NCI-H460 (cell line): ENCODE measurements at regions not wholly inside any gene's neighbourhood (a gene's known extent, or its start where the extent isn't known, plus 50 kb on each side); places are given as distances from the start of the nearest gene placed in this dataset.

Experiments used
- DNase-seq: peaks from one replicate; pipeline ENCODE4 v3.0.0-alpha.2; 2016; ENCODE audit warnings: low read depth; ENCODE audit errors: extremely low read depth

DNA sequence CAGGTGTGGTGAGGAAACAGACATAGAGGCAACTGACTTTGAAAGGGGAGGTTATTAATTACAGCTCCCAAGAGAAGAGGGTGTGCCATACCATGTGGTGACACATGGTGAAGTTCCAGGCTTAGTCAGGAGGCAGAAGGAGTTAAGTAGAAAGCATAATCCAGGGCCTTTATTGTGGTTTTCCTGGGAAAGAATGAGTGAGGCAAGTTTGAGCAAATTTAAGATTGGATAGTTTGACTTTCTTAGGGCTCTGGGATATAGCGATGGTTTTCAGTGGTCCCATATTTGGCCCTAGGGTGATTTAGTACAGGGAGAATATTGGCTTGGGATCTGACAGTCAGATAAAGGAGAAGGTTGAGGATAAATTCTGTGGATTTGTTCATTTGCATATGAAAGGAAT is 495.9 kb upstream of the FSTL5 start:
- DNase-seq = no peak

DNA sequence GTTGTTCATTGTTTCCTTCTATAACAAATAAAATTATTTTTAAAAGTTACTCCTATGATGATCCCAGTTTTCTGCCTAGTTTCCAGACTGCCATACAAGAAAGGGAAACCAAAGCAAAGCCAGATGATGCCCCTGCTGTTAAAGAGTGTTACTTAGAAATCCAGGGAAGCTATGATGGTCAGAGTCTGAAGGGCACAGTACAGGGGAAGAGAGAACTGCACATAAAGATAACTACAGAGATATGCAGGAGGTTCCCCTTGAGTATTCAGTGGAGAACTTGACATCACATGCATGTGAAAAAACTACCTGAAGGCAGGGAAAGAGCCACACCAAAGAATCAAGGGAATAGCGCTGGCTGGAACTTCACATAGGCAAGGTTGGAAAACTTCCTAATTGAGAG is 494.2 kb upstream of the FSTL5 start:
- DNase-seq = no peak

DNA sequence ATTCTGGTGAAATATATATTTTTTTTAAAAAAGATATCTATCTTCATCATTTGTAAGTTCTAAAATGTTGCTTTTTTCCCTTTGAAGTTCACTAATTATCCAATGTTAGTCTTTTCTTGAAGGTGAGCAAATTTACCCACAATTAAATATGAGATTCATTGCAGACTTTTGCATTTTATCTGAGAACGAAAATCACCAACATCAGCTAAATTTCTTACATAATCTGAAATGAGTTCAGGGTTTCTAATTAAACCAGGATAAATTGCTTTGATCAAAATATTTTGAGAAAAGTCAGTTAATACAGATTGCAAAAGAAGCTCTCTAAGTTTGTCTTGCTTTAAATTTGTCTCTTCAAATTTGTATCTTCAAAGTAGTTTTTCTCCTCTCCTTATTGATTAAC is 486.4 kb upstream of the FSTL5 start:
- DNase-seq = no peak

DNA sequence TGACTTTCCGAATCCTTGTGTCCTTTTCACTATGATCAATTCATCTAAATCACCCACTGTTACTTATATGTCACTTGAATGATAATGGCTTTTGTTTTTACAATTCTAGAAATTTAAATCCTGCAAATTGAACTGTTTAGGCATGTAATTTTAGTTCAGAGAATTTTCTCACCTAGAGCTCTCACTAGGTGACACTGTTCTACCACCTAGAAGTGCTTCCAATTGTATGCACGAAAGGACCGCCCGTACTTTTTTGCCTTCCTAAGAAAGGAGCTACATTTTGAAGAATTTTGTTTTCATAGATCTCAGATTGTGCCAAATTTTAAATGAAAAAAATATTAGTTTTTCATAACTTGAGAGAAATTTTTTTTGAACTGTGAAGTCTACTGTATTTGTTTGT is 481.6 kb upstream of the FSTL5 start:
- DNase-seq = no peak

DNA sequence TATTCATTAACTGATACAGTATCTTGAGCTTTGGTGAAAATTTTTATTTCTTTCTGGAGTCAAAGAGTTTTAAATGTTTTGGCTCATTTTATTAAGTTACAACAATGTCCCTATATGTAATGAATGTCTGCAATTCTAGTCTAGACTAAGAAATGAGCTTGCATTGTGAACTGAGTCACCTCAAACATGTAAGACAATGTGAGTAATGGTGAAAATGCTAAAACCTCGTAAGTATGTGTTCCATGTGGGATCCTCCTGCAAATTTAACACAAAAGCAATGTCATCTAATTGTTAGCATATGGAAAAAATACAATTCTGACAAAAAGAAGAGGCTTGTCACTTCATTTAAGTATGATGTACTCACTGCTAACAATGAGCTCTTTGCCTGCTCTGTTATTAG is 480.5 kb upstream of the FSTL5 start:
- DNase-seq = no peak

DNA sequence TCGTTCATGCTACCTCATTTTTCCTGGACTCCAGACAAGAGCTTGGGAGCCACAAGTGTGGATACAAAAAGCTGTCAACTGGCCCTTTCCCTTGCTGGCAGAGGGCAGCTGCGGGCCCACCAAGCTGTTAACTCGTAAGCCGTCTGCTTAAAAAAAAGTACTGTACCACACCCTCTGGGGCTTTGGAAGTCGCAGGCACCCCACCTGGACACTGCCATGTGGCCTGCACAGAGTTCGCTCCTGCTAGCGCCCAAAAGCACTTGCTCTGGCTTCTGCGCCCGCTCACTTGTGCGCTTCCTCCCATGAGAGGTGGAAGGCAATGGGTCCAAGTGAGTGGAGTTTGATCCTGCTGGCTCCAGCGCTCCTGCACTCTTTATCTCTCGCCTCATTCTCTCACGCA is 476.4 kb upstream of the FSTL5 start:
- no peak for DNase-seq

DNA sequence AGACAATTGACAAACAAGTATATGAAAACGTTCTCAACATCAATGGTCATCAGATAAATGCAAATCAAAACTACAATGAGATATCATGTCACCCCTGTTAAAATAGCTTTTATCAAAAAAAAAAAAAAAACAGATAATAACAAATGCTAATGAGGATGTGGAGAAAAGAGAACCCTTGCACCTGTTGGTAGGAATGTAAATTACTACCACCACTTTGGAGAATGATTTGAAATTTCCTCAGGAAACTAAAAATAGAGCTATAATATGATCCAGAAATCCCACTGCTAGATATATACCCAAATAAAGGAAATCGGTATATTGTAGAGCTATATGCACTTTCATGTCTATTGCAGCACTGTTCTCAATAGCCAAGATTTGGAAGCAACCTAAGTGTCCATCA is 470.6 kb upstream of the FSTL5 start:
- no peak for DNase-seq

DNA sequence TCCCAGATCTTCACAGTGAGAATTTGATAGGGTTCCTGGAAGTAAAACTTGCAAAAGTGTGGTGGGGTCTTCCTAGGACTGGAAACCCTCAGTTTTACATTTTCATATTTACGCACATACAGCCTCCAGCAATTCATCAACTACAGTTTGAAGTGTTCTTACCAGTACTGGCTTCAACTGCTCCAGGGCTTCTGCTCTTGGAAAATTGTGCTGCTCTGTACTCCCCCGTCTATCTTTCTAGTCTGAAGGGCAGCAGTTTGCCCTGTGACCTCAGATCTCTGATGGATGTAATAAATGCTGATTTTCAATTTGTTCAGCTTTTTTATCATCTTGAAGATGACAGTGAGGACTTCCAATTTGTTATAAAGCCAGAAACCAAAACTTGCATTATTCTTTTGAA is 458.9 kb upstream of the FSTL5 start:
- no peak for DNase-seq

DNA sequence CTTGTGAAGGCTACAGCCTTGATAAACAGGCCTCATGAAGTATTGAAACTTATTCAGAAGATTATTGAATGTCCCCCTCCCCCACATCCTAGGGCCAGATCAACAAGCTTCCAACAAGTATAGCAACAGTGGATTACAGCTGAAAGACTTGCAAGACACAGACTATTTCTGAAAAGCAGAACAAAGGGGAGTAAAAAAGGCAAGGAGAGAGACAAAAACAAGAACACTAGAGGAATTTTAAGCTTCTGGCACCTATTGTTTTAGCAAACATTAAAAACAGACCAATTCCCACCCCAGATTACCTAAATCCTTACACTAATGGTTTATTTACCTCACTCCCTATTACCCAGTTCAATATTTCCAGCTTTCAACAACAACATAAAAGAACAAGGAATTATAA is 446.3 kb upstream of the FSTL5 start:
- no peak for DNase-seq

DNA sequence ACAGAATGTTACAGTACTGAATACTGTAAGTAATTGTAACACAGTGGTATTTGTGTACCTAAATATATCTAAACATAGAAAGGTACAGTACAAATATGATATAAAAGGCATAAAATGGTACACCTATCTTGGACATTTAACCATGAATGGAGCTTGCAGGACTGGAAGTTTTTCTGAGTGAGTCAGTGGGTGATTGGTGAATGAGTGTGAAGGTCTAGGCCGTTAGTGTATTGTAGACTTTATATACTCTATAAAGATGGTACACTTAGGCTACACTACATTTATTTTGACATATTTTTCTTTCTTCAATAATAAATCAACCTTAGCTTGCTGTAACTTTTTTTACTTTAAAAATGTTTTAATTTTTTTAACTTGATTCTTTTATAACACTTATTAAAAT is 422.5 kb upstream of the FSTL5 start:
- DNase-seq = no peak

DNA sequence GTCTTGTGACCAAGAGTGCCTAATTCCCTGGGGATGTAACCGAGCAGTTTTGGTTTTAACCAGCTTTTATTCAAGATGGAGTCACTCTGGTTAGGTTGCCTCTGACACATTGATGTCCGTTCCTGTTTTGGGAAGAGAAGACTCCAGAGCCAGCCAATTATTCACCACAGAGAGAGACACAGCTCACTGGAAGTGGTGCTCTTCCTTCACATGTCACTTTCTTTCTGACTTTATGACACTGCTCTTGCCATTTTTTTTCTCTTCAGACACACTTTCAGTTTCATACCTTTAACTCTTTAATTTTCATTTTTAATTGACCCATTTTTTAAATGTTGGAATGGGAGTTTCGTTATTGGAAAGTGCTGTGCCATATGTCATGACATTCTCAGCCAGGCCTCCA is 418.4 kb upstream of the FSTL5 start:
- DNase-seq = no peak

DNA sequence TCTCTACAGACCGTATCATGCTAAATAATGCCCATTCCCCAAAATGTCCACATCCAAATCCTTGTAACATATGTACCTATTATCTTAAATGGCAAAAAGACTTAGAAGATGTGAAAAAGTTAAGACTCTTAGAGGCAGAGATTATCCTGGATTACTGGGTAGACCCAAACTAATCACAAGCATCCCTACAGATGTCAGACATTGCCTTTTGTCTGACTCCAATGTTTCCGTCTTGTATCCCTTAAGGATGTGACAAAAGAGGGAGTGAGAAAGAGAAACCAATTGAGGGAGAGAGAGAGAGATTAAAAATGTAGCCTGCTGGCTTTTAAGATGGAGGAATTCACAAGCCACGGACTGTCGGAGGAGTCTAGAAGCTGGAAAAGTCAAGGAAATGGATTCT is 401.9 kb upstream of the FSTL5 start:
- DNase-seq = no peak

DNA sequence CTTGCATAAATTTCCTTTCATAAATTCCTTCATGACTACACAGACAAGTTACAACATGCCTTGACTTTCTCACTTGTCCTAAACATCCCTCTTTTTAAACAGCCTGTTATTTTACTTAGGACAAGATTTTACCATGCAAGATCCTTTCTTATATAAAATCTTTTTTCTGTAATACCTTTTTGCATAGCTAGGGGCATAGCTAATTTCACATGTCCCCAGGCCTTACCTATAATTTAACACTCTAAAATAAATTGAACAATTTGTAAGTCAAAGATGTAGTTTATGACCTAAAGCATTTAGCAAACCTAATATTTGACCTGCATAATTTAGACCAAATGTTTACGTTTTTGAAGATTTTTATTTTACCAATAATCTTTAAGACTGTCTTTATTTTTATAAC is 396.3 kb upstream of the FSTL5 start:
- no peak for DNase-seq

DNA sequence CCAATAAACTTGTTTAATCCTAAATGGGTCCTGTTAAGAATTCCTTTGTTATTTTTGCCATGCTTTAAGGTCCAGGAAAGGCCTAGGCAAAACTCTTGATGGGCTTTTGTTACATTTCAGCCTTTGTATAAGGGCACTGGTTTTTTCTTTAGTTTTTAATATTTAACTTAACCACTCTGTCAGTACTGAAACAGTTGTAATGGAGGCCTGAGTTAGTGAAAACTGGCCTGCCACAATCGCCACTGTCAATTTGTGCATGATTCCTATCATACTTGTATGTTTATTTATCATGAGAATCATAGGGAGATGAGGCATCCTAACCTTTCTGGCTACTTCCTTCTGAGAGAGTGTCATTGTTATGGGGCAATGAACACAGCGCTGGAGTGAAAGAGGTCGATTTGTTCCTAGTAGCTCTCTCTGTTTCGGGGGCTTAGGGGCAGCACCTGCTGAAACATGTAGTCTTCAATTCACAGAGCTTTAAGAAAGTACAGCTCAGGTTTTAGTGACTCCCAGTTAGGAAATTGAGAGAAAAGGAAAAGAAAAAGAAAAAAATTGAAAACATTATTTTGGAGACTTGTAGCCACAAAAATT is 393.8 kb upstream of the FSTL5 start:
- DNase-seq = no peak

DNA sequence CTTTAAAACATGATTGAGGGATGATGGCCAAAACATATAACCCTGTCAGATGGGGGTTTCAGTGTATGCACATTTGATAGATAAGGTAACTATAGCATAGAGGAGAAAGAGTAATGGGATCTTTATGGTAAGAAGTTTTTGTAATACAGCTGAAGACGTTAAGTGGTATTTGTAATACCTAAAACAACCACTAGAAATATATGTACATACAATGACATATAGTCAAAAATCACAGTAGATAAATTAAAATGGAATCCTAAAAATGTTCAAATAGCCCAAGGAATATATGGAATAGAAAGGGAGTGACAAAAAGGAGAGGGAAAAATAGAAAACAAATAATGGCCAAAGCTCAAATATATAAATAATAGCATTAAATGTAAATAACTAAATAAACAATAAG is 371.3 kb upstream of the FSTL5 start:
- no peak for DNase-seq

DNA sequence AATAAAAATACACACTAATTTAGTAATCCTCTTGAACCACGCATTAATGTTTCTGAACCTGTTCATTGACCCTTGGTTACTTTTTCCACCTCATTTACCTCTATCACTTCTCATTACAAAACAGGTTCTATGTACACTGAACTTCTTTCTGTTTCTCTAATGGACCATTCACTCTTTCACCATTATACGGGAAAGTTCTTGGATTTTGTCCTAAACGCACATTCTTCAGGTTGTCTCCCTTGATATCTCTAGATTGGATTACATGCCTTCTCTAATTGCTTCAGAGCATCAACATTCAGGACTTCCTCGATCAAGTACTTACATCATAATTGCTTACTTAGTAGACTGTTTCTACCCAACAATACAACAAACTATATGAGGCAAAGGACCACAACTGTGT is 359.4 kb upstream of the FSTL5 start:
- no peak for DNase-seq

DNA sequence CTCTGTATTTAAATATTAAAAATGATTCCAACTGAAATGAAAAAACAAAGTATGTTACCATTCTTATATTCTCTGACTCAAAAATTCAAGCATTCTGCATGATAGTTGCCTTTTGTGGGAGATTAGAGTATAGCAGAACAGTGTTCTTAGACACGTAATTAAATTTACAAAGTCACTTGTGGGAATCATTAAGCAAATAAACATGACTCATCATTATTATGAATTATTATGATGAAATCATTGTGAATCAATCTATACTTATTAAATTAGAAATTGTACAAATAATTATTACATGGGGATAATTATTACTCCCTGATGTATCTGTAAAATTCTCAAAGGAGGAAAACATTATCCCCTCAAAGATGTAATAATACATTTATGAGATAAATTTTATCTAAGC is 358.9 kb upstream of the FSTL5 start:
- DNase-seq = no peak

DNA sequence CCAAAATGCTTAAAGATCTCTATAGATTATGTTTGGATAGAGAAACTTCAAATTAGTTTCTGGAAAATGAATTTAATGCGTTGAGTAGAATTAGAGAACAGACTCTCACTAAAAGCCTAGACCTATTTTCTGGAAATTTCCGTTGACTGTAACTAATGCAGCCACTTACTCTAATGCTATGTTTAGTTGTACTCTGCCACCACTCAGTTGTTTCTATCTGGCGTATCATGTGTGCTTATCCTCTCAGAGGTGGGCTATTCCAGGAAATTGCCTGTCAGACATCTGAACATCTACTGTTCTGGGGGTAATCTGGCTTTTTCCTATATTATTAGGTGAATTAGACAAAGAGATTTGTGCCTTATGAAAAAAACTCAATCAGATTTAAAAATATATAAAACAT is 347.1 kb upstream of the FSTL5 start:
- no peak for DNase-seq

DNA sequence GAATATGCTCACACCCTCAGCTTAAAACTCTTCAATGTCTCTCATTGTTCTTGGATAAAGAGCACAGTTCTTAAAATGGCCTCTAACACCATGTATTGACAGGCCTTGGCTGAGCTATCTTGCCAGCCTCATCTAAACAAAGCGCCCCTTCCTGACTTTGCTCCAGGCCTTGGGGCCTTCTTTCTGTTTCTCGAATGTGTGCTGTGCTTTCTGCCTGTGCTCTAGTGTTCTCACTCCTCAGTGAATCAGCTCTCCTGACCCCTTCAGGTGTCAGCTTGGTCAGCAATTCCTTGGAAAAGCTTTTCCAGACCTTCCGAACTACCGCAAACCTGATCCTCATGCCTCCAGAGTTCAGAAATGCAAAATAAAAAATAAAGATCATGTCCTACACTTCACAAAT is 346.3 kb upstream of the FSTL5 start:
- no peak for DNase-seq

DNA sequence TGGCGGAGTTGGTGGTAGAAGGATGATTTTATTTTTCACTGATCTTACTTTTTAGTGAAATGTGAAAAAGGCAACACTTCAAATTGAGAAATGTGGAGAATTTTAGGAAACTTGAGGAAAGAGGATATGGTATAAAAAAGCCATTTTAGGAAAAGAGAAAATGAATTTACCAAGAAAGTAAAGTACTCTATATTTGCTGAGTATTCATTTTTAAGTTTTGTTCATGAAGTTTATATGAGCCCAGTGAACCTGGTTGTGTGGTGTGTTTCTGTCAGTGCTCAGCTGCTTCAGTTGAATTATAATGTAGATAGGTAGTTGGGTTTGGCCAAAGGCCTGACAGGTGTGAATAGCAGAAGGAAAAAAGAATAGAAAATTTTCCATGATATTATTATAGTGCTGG is 345.5 kb upstream of the FSTL5 start:
- no peak for DNase-seq

DNA sequence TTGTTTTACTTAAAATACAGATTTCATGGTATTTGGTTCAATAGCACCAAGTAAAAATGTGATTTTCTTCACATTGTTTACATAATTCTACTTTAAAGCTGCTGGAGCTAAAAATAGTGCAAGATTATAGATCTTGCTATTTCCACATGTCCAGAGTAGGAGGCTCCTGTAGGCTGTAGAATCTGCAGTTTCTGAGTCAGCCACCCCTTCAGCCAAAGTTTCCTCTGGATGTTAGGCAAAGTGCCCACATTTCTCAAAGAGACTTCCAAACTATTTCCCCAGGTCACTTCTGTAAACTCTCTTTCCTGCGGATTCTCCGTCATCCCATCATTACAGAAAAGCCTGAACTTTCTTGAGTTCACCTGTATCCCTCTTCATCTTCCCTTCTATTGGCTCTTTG is 342.5 kb upstream of the FSTL5 start:
- DNase-seq = no peak

DNA sequence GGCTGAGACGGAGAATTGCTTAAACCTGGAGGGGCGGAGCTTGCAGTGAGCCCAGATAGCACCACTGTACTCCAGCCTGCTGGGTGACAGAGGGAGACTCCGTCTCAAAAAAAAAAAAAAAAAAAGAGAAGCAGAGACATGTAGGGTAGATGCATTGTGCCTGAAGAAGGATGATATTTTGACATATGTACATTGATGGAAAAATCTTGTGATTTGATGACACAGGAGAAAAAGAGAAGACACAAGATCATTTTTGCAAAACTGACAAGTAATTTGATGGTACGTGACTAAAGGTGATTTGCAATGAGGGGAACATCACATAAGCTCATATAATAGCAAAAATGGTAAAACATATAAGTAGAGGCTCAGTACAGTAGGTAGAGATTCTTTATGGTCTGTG is 340.1 kb upstream of the FSTL5 start:
- no peak for DNase-seq

DNA sequence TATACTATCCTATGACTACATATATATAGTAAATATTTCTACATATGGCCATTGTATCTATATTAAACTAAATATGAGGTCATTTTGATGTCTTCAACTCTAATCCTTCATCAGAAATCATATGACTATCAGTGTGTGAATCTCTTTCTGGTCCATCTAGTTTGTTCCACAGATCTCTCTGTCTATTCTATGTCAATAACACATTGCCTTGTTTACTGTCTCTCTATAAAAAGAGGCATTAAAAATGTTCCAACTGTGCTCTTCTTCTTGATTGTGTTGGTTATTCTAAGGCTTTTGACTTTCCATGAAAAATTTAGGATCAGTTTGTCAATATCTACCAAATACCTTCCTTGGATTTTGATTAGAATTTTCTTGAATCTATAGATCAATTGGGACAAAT is 338.3 kb upstream of the FSTL5 start:
- DNase-seq = no peak

DNA sequence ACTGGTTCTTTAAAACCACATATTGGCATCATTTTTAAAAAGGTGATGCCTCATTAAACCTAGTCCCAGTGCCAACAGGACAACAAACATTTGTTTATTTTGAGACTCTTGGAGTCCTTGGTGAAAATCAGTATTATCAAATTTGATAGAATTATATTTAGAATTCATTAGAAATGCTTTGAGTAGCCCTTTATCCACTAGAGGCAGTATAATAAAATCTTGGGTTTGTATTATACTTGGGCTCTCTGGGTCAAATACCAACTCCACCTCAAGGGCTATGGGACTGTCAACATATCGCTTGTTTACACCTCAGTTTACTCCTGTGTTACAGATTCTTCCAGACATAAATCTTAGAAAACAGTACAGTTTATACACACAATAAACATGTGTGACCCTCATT is 335.7 kb upstream of the FSTL5 start:
- no peak for DNase-seq
